GM19468 (cell line): ENCODE measurements at regions not wholly inside any gene's neighbourhood (a gene's known extent, or its start where the extent isn't known, plus 50 kb on each side); places are given as distances from the start of the nearest gene placed in this dataset.
A peak's percentile ranks its signal among the peaks of the same experiment; 100 is the strongest.

Source experiments
- ATAC-seq: cut with Tn5 transposase; IDR thresholded peaks from one replicate; pipeline ENCODE4 v1.9.1; 2021; ENCODE audit warnings: mild to moderate bottlenecking, moderate library complexity, moderate number of reproducible peaks; ENCODE audit not compliant: unreplicated experiment; ENCODE audit errors: extremely low read depth

- ATAC-seq = no peak
Observed at GRCh38 chr2:133906926-133907325, 338.7 kb upstream of the NCKAP5 start.

GRCh38 chr2:133908171-133908570 lies 339.9 kb upstream of the NCKAP5 start:
- no peak for ATAC-seq

DNA sequence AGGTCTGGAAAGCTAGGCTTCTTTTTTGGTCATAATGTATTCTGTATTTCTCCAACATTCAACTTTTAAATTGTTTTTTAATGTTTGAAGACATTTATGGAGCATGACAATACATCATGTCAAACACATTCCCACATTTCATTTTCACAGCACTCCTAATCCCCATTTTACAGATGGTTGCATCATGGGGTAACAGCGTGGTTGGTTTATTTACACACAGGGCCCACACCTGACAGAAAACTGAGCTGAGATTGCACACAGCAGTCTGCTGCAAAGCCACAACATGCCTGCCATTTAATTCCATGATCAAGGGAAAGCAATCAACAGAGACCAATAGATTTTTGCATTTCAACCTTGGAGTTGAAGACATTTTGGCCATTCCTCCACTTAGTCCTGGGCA lies 335.7 kb upstream of the MGAT5 start:
- no peak for ATAC-seq

GRCh38 chr2:133919285-133919684 lies 334.6 kb upstream of the MGAT5 start:
- no peak for ATAC-seq

DNA sequence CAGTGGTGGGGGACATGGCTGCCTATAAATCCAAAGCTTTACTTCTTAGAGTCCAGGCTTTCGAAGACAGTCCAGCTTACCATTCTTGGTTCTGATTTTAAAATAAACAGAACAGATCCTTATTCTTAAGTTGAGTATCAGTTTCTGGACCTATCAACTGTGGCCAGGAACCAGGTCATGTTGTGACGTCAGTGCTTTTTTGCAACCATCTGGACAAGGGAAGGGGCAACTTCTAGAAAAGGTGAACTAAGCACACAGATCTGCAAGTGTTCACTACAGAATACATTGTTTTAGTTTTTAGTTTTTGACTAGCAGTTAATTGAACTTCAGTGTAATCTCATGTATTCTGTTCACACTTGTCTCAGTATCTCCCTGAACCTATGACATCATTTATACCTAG lies 326.0 kb upstream of the MGAT5 start:
- no peak for ATAC-seq

- no peak for ATAC-seq
Observed at GRCh38 chr2:133936096-133936495, 317.8 kb upstream of the MGAT5 start.

DNA sequence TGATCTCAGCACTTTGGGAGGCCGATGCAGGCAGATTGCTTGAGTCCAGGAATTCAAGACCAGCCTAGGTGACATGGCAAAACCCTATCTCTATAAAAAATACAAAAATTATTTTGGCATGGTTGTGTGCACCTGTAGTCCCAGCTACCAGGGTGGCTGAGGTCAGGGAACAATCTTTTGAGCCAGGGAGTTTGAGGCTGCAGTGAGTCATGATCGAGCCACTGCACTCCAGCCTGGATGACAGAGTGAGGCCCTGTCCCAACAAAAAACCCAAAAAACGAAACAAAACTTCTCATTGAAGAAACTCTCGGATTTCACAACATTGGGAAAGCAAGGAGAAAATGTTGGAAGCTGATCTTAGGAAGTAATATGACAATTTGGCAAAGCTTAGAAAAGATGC lies 317.3 kb upstream of the MGAT5 start:
- ATAC-seq = no peak

GRCh38 chr2:133937669-133938068 lies 316.2 kb upstream of the MGAT5 start:
- no peak for ATAC-seq

DNA sequence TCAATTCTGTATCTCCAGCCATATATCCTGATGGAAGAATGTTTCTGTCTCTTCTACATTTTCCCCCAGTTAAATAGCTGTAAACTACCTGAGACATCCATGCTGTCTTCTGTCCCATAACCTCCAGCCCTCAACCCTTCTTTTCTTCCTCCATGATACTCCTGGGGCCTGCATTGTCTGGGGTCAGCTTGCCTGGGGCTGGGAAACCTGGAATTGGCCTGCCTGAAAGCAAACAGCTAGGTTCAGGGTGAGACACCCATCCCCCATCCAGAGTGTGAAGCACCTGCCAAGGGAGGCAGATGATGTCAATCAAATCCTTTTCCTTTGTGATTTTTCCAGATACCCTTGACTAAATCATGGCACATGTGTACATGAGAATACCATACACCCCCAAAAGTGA lies 313.7 kb upstream of the MGAT5 start:
- no peak for ATAC-seq

GRCh38 chr2:133941666-133942065 lies 312.2 kb upstream of the MGAT5 start:
- ATAC-seq = no peak

DNA sequence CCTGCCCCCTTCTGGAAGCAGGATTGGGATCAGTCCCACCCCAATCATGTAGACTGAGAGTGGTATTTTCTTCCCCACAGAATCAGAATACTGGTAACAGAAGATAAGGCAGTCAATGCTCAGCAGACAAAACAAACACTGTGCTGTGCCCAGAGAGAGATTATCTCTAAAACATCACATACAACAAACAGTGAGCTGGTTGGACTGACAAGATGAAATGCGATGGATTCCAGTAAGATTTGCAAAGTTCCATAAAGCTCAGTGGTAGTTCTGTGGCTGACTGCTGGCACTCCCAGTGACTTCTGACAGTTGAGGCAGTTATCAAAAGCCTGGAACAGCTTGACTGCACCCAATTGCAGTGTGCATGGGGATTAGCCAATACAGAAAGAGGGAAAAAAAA lies 311.5 kb upstream of the MGAT5 start:
- no peak for ATAC-seq

DNA sequence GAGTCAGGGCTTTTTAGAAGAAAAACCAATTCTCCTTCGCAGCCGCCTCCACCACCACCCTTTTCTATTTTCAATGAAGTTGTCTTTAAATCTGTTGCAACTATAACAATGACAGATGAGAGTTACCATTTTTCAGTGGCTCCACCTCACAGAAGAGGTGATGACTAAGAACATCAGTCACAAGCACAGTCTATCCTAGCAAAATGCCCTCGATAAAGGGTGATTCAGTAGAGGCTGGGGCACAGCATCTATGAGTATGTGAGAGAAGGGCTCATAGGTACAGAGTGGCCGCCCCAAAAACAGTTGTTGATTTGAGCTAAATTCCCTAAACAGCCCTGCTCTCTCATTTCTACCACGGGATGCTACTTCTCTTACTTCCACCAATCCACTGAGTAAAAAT lies 310.8 kb upstream of the MGAT5 start:
- no peak for ATAC-seq

- no peak for ATAC-seq
Observed at GRCh38 chr2:133945089-133945488, 308.8 kb upstream of the MGAT5 start.

- ATAC-seq = no peak
Observed at GRCh38 chr2:133947057-133947456, 306.8 kb upstream of the MGAT5 start.

DNA sequence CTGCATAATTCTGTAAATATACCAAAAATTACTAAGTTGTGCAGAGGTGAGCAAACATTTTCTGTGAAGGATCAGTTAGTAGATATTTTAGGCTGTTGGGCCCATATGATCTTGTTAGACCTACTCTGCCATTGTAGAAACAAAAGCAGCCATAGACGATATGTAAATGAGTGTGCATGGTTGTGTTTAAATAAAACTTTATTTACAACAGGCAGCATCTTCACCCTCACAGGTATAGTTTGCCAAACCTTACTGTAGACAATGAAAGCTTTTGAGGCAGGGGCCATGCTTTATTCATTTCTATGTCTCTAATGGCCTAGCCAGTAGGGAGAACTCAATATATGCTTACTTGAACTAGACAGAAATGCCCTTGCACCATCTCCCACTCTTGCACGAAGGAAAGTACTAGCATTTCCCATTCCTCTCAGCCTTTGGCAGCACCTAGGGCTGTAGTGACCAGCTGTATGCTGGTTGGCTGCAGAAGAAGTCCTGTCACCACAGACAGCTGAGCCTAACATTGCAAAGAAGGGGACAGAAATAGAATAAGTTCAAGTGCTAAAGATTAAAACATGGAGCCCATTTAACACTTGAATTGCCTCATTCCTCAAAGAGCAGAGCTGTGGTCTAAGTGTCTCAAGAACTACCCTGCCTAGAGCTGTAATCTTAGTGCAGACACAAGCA lies 305.1 kb upstream of the MGAT5 start:
- no peak for ATAC-seq

DNA sequence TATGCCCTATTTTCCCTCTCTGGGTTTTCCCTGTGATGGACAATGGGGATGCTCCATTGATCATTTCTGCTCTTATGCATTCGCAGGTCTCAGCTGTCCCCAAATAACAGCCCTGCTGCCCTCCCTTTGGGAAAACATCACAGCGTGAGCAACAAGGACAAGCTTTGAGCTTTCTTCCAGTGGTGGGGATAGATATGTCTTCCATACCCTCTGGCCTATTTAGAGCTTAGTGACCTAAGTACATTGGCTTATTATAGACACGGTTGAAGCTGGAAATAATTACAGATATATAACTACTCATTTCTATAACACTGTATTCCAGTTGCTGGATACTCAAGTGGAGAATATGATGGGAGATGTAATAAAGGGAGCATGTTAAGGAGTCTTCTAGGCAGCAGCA lies 304.3 kb upstream of the MGAT5 start:
- ATAC-seq = no peak

- ATAC-seq = no peak
Observed at GRCh38 chr2:133951209-133951608, 302.7 kb upstream of the MGAT5 start.

- no peak for ATAC-seq
Observed at GRCh38 chr2:133952420-133952819, 301.5 kb upstream of the MGAT5 start.

DNA sequence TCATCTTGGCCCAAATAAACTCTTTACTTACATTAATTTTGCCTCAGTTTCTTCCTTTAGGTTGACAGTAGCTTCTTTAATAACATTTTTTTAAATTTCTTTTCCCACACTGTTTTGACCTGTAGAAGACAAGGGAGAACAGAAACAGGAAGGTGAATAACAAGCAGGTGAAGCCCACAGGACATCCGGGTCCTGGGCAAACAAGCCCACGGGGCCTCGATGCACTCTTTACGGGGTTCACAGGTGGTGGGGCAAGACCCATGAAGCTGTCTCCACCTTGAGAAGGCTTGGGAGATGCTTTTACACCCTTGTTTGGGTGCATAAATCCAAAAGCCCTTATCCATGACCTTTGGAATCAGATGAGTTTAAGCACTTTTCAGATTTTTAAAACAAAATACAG lies 301.0 kb upstream of the MGAT5 start:
- ATAC-seq = no peak

DNA sequence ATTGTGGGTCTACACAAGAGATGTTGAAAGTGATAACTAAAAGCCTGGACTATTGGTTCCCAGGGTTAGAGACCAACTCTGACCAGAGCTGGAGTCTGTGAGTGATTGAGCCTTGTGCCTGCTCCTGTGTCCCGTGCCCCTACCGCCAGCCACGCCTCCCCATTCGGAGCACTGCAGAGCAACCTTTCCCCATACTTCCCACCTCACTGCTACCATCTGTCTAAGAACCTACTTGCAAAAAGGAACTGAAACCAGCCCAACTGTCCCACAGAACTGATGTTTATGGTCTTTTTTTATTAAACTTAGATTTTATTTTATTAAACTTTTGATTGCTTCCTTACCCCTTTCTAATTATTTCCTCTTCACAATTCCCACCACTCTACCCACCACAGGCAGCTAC lies 300.3 kb upstream of the MGAT5 start:
- peak; percentile 61 for ATAC-seq

DNA sequence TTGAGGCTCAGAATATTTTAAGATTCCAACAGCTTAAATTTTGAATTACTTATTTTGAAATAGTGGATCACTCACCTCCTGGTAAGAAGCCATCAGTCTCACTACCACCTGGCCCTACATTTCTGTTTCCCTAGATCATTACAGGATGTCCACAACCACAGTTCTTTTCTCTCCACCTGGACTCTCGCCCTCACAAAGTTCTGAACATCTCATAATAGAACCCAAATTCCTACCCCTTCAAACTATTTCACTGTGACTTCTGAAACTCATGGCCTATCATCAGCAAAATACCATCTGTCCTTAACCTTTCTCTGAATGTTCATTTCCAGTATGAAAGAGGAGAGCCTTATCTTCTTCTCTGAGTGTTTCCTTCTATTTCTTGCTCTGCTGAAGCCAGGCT lies 299.2 kb upstream of the MGAT5 start:
- no peak for ATAC-seq

GRCh38 chr2:133955169-133955568 lies 298.7 kb upstream of the MGAT5 start:
- ATAC-seq = no peak
